BJ (cell line): ENCODE measurements at regions not wholly inside any gene's neighbourhood (a gene's known extent, or its start where the extent isn't known, plus 50 kb on each side); places are given as distances from the start of the nearest gene placed in this dataset.

Experiments
- CTCF ChIA-PET: fragments of 350-600 bp; formaldehyde crosslinking; extraction: SDS; loops from one replicate; lab custom pipeline; 2021; ENCODE audit warnings: antibody characterized with exemption, inconsistent platforms; lab: Yijun Ruan, JAX
- POLR2A ChIA-PET: fragments of 300-600 bp; sonication (Branson Sonifier 250); formaldehyde crosslinking; extraction: SDS; loops from one replicate; lab custom pipeline; 2021; ENCODE audit warnings: antibody characterized with exemption; lab: Charles Lee
- DNase-seq: peaks from one replicate; pipeline ENCODE4 v3.0.0-alpha.2; 2011; ENCODE audit warnings: low read depth
- H3K27me3 ChIP-seq: 2 replicates; pipeline ENCODE4 v1.6.0; 2011; ENCODE audit warnings: low read length; ENCODE audit not compliant: control insufficient read depth, insufficient read depth
- H3K36me3 ChIP-seq: 2 replicates; pipeline ENCODE4 v1.5.1; 2011; ENCODE audit warnings: low read length; ENCODE audit not compliant: control insufficient read depth, insufficient read depth
- H3K4me3 ChIP-seq: 2 replicates; pipeline ENCODE4 v1.5.1; 2011; ENCODE audit warnings: low read depth, mild to moderate bottlenecking, control low read depth, low read length
- TF ChIP-seq, protein P1 (sequence below): IDR thresholded peaks from 2 replicates; pipeline ENCODE4 v1.5.1; 2011; ENCODE audit warnings: low read depth, mild to moderate bottlenecking, control low read depth, inconsistent platforms, low read length, moderate library complexity; ENCODE audit not compliant: insufficient read depth

- H3K4me3 ChIP-seq: no peak overlapping the region
- TF ChIP-seq, protein P1, sequence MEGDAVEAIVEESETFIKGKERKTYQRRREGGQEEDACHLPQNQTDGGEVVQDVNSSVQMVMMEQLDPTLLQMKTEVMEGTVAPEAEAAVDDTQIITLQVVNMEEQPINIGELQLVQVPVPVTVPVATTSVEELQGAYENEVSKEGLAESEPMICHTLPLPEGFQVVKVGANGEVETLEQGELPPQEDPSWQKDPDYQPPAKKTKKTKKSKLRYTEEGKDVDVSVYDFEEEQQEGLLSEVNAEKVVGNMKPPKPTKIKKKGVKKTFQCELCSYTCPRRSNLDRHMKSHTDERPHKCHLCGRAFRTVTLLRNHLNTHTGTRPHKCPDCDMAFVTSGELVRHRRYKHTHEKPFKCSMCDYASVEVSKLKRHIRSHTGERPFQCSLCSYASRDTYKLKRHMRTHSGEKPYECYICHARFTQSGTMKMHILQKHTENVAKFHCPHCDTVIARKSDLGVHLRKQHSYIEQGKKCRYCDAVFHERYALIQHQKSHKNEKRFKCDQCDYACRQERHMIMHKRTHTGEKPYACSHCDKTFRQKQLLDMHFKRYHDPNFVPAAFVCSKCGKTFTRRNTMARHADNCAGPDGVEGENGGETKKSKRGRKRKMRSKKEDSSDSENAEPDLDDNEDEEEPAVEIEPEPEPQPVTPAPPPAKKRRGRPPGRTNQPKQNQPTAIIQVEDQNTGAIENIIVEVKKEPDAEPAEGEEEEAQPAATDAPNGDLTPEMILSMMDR: no peak
- no peak for DNase-seq
- POLR2A ChIA-PET: no interaction called here
- CTCF ChIA-PET: interaction anchor here (0.6 to 1.1 kb wide), 2 partner anchors 8 to 35 kb away, joined by 3 to 4 read pairs; no protein-coding TSS in a partner anchor
- no peaks in the 10 kb centered on the region for H3K27me3 ChIP-seq
- H3K36me3 ChIP-seq: no peaks in the 10 kb centered on the region
Observed at GRCh38 chr1:58310881-58311280, 235.6 kb downstream of the OMA1 start.

DNA sequence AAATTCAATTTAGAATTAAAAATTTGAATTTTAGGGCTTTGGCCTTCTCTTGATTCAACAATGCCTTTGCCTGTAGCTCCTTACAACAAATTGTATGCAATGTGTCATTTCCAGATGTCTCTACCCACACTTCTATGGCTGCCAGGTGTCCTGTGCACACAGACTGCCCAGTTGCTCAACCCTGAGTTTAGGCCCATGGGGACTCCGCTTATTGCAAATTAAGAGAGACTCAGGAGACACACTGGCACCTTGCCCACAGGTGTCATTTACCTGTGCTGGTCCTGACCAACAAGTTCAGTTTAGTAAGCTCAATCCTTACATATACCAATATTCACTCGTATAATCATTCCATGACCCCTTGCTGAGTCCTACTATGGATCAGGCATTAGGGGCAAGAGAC lies 236.1 kb downstream of the OMA1 start:
- CTCF ChIA-PET: interaction anchor here (0.6 to 1.1 kb wide), 2 partner anchors 8 to 47 kb away, joined by 3 to 4 read pairs; no protein-coding TSS in a partner anchor
- TF ChIP-seq, protein P1: no peak
- no peak for DNase-seq
- H3K4me3 ChIP-seq: no peak overlapping the region
- POLR2A ChIA-PET: no interaction called here
- no peaks in the 10 kb centered on the region for H3K27me3 ChIP-seq
- H3K36me3 ChIP-seq: no peaks in the 10 kb centered on the region

GRCh38 chr1:58308206-58308605 lies 238.3 kb downstream of the OMA1 start:
- DNase-seq: no peak
- POLR2A ChIA-PET: no interaction called here
- no peak overlapping the region for H3K4me3 ChIP-seq
- CTCF ChIA-PET: no interaction called here
- H3K27me3 ChIP-seq: no peaks in the 10 kb centered on the region
- no peaks in the 10 kb centered on the region for H3K36me3 ChIP-seq
- TF ChIP-seq, protein P1: no peak

GRCh38 chr1:58307431-58307830 lies 239.1 kb downstream of the OMA1 start:
- TF ChIP-seq, protein P1: no peak
- no peaks in the 10 kb centered on the region for H3K27me3 ChIP-seq
- no peak overlapping the region for H3K4me3 ChIP-seq
- ChIA-PET CTCF (interaction anchor here (1.6 kb wide), 1 partner anchor 10 kb away, joined by 3 read pairs; no protein-coding TSS in a partner anchor), POLR2A (no interaction called here)
- no peak for DNase-seq
- no peaks in the 10 kb centered on the region for H3K36me3 ChIP-seq

DNA sequence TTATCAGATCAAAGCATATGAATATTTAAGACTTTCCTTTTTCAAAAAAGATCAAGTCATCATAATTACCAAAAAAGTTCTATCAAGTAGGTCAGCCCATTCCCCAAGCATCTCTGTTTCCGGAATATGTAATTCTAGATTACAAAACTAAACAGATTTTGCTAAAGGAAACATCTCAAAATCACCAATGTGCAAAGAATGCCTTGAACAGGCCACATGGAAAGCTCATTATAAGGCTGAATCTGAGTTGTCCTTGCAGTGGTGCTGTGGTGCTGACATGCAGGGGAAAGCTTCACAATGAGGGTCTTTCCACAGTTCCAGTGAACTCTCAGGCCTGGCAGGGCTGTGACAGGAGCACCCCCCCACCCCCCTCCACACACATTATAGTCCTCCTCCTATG lies 240.9 kb downstream of the OMA1 start:
- Histone ChIP-seq H3K36me3 (no peaks in the 10 kb centered on the region), H3K27me3 (no peaks in the 10 kb centered on the region), H3K4me3 (no peak overlapping the region)
- TF ChIP-seq, protein P1: no peak
- DNase-seq: no peak
- POLR2A ChIA-PET: interaction anchor here (0.6 kb wide), 1 partner anchor 772 kb away, joined by 4 read pairs; no protein-coding TSS in a partner anchor
- CTCF ChIA-PET: no interaction called here
